ENCODE measurements at regions not wholly inside any gene's neighbourhood (a gene's known extent, or its start where the extent isn't known, plus 50 kb on each side); places are given as distances from the start of the nearest gene placed in this dataset.
"Not testable (repeated sequence)": the region's sequence is repeated elsewhere in the genome, so short reads cannot be mapped to it uniquely, and the experiment has no call there.

DNA sequence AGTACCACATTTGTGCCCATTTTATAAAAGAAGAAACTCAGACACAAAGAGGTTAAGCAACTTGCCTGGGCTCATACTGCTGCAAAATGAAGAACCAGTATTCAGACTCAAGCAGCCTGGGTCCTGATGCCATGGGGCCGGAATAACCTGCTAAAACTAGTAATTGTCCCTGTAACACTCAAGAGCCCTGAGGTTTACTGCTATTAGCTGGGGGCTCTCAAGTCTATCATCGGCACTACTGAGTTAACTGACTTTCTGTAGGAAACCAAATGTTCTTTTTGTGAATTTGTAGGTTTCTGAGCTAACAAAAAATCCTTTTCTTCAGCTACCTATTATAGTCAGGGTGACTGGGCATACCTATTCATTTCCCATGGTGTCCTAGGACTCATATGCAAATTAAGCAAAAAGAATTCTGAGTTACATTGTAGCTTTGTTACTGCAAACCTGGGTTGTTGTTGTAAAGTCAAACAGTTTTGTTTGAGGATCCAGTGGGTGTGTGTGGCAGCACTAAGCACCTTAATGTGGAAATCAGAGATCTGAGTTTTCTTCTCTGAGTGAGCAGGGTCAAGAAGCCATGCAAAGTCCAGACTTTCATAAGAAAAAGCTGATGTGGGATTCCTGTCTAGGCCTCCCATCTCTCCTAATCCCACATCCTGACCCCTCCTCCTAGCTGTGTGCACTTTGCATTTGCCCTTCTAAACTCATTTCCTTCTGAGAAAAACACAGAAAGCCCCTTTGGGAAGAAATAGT is 72.4 kb upstream of the TNP1 start:
- TF ChIP-seq, protein P1, sequence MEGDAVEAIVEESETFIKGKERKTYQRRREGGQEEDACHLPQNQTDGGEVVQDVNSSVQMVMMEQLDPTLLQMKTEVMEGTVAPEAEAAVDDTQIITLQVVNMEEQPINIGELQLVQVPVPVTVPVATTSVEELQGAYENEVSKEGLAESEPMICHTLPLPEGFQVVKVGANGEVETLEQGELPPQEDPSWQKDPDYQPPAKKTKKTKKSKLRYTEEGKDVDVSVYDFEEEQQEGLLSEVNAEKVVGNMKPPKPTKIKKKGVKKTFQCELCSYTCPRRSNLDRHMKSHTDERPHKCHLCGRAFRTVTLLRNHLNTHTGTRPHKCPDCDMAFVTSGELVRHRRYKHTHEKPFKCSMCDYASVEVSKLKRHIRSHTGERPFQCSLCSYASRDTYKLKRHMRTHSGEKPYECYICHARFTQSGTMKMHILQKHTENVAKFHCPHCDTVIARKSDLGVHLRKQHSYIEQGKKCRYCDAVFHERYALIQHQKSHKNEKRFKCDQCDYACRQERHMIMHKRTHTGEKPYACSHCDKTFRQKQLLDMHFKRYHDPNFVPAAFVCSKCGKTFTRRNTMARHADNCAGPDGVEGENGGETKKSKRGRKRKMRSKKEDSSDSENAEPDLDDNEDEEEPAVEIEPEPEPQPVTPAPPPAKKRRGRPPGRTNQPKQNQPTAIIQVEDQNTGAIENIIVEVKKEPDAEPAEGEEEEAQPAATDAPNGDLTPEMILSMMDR (conservative IDR thresholded peaks at IDR 0.05; ENCODE audit: control insufficient read depth, insufficient read depth, low read depth, low read length) = no peak
- DNase-seq (ENCODE audit: low read depth) = no peak

DNA sequence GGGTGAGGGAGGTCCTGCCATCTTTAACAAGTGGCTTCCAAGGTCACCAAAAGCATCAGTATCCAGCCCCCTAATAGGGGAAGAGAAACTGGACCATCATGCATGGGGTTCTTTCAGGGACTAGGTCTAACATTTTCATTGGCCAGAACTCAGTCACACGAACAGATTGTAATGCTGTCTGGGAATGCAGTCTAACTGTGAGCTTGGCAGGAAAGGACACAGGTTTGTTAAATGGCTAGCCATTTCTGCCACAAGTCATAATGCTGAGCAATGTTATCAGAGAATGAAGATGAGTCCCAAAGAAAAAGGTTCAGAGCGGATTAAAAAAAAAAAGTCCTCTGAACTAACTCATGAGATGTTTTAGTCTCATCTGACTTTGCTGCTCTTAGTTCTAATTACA is 70.9 kb upstream of the TNP1 start:
- no peak overlapping the region for H3K4me3 ChIP-seq (ENCODE audit: control insufficient read depth, low read depth, low read length)
- TF ChIP-seq, protein P1 (conservative IDR thresholded peaks at IDR 0.05; ENCODE audit: control insufficient read depth, insufficient read depth, low read depth, low read length) = no peak
- no peak for DNase-seq (ENCODE audit: low read depth)

More for the DNA sequence above, 72.4 kb upstream of the TNP1 start:
- H3K4me3 ChIP-seq (ENCODE audit: control insufficient read depth, low read depth, low read length) = no peak overlapping the region

DNA sequence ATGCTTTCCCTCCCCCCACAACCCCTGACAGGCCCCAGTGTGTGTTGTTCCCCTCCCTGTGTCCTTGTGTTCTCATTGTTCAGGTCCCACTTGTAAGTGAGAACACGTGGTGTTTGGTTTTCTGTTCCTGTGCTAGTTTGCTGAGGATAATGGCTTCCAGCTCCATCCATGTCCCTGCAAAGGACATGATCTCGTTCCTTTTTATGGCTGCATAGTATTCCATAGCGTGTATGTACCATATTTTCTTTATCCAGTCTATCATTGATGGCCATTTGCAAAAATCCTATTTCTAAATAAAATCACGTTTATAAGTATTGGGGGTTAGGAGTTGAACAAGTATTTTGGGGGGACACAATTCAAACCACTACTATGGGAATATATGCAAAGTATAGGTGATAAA is 69.5 kb upstream of the TNP1 start:
- not testable (repeated sequence) for H3K4me3 ChIP-seq (ENCODE audit: control insufficient read depth, low read depth, low read length); DNase-seq (ENCODE audit: low read depth)

DNA sequence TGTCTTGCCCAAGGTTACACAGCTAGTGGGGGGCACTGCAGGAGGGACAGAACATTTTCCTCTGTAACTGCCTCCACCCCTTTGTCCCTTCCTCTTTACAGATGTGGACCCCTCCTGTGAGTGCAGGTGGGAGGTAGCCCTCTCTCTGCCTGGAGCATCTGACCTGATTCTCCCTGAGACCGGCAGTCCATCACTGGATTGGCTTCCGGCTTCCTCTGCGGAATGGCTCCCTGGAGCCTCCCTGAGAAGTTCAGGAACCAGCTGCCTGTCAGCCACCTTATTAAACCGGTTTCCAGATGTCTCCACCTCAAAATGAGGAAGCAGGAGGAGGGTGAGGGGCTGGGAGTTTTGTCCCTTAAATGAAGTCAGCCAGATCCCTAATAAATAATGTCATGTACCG is 67.3 kb upstream of the TNP1 start:
- no peak overlapping the region for H3K4me3 ChIP-seq (ENCODE audit: control insufficient read depth, low read depth, low read length)
- no peak for DNase-seq (ENCODE audit: low read depth)
- TF ChIP-seq, protein P1 (conservative IDR thresholded peaks at IDR 0.05; ENCODE audit: control insufficient read depth, insufficient read depth, low read depth, low read length) = no peak

DNA sequence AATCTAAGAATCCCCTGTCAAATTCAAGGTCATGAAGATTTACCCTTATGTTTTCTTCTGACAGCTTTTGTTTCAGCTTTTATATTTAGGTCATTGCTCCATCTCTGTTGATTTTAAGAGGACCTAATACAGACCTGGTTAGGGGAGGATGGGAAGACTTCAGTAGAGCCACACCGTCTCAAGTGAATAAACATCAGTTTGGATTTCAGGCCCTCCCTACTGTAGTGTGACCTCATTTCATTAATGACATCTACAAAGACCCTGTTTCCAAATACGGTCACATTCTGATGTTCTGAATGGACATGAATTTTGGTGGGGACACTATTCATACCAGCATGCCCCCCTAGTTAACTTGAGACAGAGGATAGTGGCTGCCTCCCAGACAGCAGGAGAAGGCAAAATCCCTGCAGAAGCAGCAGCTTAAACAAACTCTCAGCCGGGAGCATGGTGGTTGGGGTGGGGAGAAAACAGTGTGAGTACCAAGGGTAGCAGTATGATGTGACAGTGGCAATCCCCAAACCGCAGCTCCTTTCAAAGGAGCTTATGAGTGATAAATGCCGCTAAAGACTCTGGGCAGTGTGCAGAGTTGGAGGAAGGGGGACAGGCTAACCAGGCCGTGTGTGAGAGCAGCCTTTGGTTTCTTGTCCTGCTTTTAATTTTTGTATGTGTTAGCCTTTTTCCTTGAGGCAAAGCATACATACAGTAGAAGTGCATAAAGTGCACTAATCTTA is 65.9 kb upstream of the TNP1 start:
- no peak overlapping the region for H3K4me3 ChIP-seq (ENCODE audit: control insufficient read depth, low read depth, low read length)
- TF ChIP-seq, protein P1 (conservative IDR thresholded peaks at IDR 0.05; ENCODE audit: control insufficient read depth, insufficient read depth, low read depth, low read length) = no peak
- DNase-seq (ENCODE audit: low read depth) = no peak

DNA sequence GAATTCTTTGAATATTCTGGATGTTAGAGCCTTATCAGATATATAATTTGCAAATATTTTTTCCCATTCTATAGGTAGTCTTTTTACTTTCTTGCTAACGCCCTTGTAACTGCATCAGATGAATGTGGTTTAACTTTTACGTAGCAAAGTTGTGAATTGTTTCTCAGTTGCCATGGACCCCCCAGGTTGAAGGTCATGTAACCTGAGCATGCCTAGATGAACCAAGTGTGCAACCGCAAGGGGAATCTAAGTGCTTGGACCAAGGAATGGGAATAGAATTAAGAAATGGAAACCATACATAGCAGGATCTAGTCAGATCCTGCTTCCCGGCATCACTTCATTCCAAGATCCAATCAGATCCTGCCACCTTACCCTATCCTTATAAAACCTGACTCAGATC is 65.1 kb upstream of the TNP1 start:
- no peak overlapping the region for H3K4me3 ChIP-seq (ENCODE audit: control insufficient read depth, low read depth, low read length)
- TF ChIP-seq, protein P1 (conservative IDR thresholded peaks at IDR 0.05; ENCODE audit: control insufficient read depth, insufficient read depth, low read depth, low read length) = no peak
- DNase-seq (ENCODE audit: low read depth) = no peak

DNA sequence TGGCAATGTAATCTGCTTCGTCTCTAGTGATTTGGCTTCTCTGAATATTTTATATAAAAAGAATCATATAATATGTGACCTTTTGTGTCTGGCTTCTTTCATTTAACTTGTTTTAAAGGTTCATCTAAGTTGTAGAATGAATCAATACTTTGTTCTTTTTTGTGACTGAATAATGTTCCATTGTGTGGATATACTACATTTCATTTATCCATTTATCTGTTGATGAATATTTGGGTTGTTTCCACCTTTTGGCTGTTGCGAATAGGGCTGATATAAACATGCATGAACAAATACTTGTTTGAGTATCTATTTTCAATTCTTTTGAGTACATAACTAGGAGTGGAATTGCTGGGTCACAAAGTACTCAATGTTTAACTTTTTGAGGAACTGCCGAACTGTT is 63.8 kb upstream of the TNP1 start:
- TF ChIP-seq, protein P1 (conservative IDR thresholded peaks at IDR 0.05; ENCODE audit: control insufficient read depth, insufficient read depth, low read depth, low read length) = no peak
- DNase-seq (ENCODE audit: low read depth) = no peak
- no peak overlapping the region for H3K4me3 ChIP-seq (ENCODE audit: control insufficient read depth, low read depth, low read length)
